Adrenal gland (tissue), 9 donors: ENCODE measurements at regions not wholly inside any gene's neighbourhood (a gene's known extent, or its start where the extent isn't known, plus 50 kb on each side); places are given as distances from the start of the nearest gene placed in this dataset.
A peak's percentile ranks its signal among the peaks of the same experiment; 100 is the strongest.

ENCODE experiments used
- DNase-seq, 7 donors: peaks; one replicate each; pipeline ENCODE4 v3.0.0-alpha.2; 2019 to 2020
- H3K27ac ChIP-seq, 5 donors: fragments of 200-600 bp; sonication (generic) in 4 of 5; 1 replicate in 3 of 5; 2 replicates in 2 of 5; pipeline versions ENCODE4 v1.5.1 to v1.8.0; 2016 to 2020; ENCODE audit warnings: mild to moderate bottlenecking in 1 of 5
- H3K27me3 ChIP-seq: fragments of 200-600 bp; 2 replicates; pipeline ENCODE4 v1.8.0; 2021
- H3K36me3 ChIP-seq, 2 donors: fragments of 200-600 bp; replicated peaks in 1 of 2; 1 replicate in 1 of 2; 2 replicates in 1 of 2; pipeline versions ENCODE4 v1.5.1 to v1.8.0; 2018 to 2022
- H3K4me1 ChIP-seq, 2 donors: fragments of 200-600 bp; replicated peaks in 1 of 2; 1 replicate in 1 of 2; 2 replicates in 1 of 2; pipeline versions ENCODE4 v1.5.1 to v1.8.0; 2018 to 2021
- H3K4me3 ChIP-seq, 4 donors: fragments of 200-600 bp; sonication (generic) in 3 of 4; one replicate each; pipeline ENCODE4 v1.5.1; 2016 to 2018
- H3K9me3 ChIP-seq, 3 donors: fragments of 200-600 bp; sonication (generic) in 1 of 3; replicated peaks in 1 of 3; 1 replicate in 2 of 3; 2 replicates in 1 of 3; pipeline versions ENCODE4 v1.5.1 to v1.8.0; 2016 to 2021
- CTCF ChIP-seq, 6 experiments: fragments of 450-650 bp in 4 of 6; fragments of 200-600 bp in 2 of 6; sonication (generic) in 1 of 6; IDR thresholded peaks; 1 replicate in 5 of 6; 2 replicates in 1 of 6; pipeline versions ENCODE4 v1.5.1 to v1.8.0; 2016 to 2021; ENCODE audit warnings: antibody characterized with exemption in 6 of 6, mild to moderate bottlenecking in 2 of 6, moderate library complexity in 1 of 6
- POLR2A ChIP-seq, 2 donors: fragments of 450-650 bp; IDR thresholded peaks; one replicate each; pipeline ENCODE4 v1.6.1; 2017; ENCODE audit warnings: antibody characterized with exemption in 2 of 2, mild to moderate bottlenecking in 2 of 2, moderate library complexity in 1 of 2
- WGBS, 4 donors: extraction: QIAGEN DNeasy Blood & Tissue Kit in 2 of 4; methylation state at CpG; one replicate each; pipeline versions ENCODE4 v1.1.5 to v1.1.7; 2013 to 2017; 5-methylcytosine and 5-hydroxymethylcytosine counted together
- intact Hi-C, 2 donors: fragments of 100-400 bp; cut with DNase I; formaldehyde crosslinking; loops; one replicate each; pipeline versions ENCODE4 v1.14.1 to v1.15.0; 2022 to 2023
- donor health status: healthy with polysubstance abuse.
- donor health status: Bipolar disorder and iron deficiency.
- donor health status: DM: yes; HTN: yes; CAD: no.
- donor health status: DM: no; HTN: no; CAD: no.
- donor health status: DM: no; HTN: no; CAD: no.

GRCh38 chr2:48066000-48066399 is 159.7 kb upstream of the FBXO11 start:
- 63 to 92% (median 78%) methylated on average over 2 of the region's 2 CpGs for WGBS, 4 donors

GRCh38 chr2:48069769-48070168 is 163.5 kb upstream of the FBXO11 start:
- intact Hi-C loops: loop anchor here in 1 of 2 donors (10.0 kb wide), 1 partner anchor 135 kb away; no protein-coding TSS in a partner anchor
- H3K27ac ChIP-seq: no peak overlapping the region
- no peaks in the 10 kb centered on the region for H3K9me3 ChIP-seq
- no peak overlapping the region for H3K4me3 ChIP-seq
- H3K4me1 ChIP-seq: no peaks in the 10 kb centered on the region
- H3K36me3 ChIP-seq: no peaks in the 10 kb centered on the region
- TF ChIP-seq POLR2A (IDR thresholded peaks at IDR 0.05) (no peak), CTCF (IDR thresholded peaks at IDR 0.05) (no peak)
- no peak for DNase-seq
- H3K27me3 ChIP-seq: no peaks in the 10 kb centered on the region

More at GRCh38 chr2:48066000-48066399, 159.7 kb upstream of the FBXO11 start:
- no peaks in the 10 kb centered on the region for H3K4me1 ChIP-seq
- H3K9me3 ChIP-seq: no peaks in the 10 kb centered on the region
- no peak for TF ChIP-seq CTCF (IDR thresholded peaks at IDR 0.05)
- TF ChIP-seq POLR2A (IDR thresholded peaks at IDR 0.05): no peak
- intact Hi-C loops: no loop called here
- no peak overlapping the region for H3K4me3 ChIP-seq
- no peaks in the 10 kb centered on the region for H3K27me3 ChIP-seq
- no peak for DNase-seq
- no peak overlapping the region for H3K27ac ChIP-seq
- H3K36me3 ChIP-seq: no peaks in the 10 kb centered on the region

GRCh38 chr2:48070415-48070814 is 164.1 kb upstream of the FBXO11 start:
- no peaks in the 10 kb centered on the region for H3K9me3 ChIP-seq
- WGBS, 4 donors: 52 to 73% (median 68%) methylated on average over 3 of the region's 3 CpGs
- peak in 1 of 7 donors; percentile 16 for DNase-seq
- H3K27ac ChIP-seq: no peak overlapping the region
- H3K36me3 ChIP-seq: no peaks in the 10 kb centered on the region
- no peak overlapping the region for H3K4me3 ChIP-seq
- no peaks in the 10 kb centered on the region for H3K4me1 ChIP-seq
- intact Hi-C loops: loop anchor here in 1 of 2 donors (10.0 kb wide), 1 partner anchor 136 kb away; no protein-coding TSS in a partner anchor
- no peak for TF ChIP-seq POLR2A (IDR thresholded peaks at IDR 0.05)
- no peak for TF ChIP-seq CTCF (IDR thresholded peaks at IDR 0.05)
- H3K27me3 ChIP-seq: no peaks in the 10 kb centered on the region

GRCh38 chr2:48072583-48072982 is 166.3 kb upstream of the FBXO11 start:
- intact Hi-C loops: loop anchor here in 1 of 2 donors (10.0 kb wide), 1 partner anchor 138 kb away; no protein-coding TSS in a partner anchor
- no peaks in the 10 kb centered on the region for H3K36me3 ChIP-seq
- DNase-seq: no peak
- WGBS, 4 donors: 77 to 83% (median 78%) methylated on average over 5 of the region's 5 CpGs
- no peak for TF ChIP-seq POLR2A (IDR thresholded peaks at IDR 0.05)
- TF ChIP-seq CTCF (IDR thresholded peaks at IDR 0.05): no peak
- H3K4me3 ChIP-seq: no peak overlapping the region
- no peak overlapping the region for H3K27ac ChIP-seq
- no peaks in the 10 kb centered on the region for H3K27me3 ChIP-seq
- no peaks in the 10 kb centered on the region for H3K4me1 ChIP-seq
- no peaks in the 10 kb centered on the region for H3K9me3 ChIP-seq
